ENCODE measurements at regions not wholly inside any gene's neighbourhood (a gene's known extent, or its start where the extent isn't known, plus 50 kb on each side); places are given as distances from the start of the nearest gene placed in this dataset.
"Not testable (repeated sequence)": the region's sequence is repeated elsewhere in the genome, so short reads cannot be mapped to it uniquely, and the experiment has no call there.

GRCh38 chr12:92408072-92408900 lies 262.6 kb upstream of the BTG1 start (continued):
- TF ChIP-seq REST (IDR thresholded peaks at IDR 0.05; ENCODE audit: low read depth, low read length) (no peak), CHD2 (IDR thresholded peaks at IDR 0.05; ENCODE audit: low read length, partially characterized antibody) (no peak), CTCF (IDR thresholded peaks at IDR 0.05) (peak; percentile 61), SIN3A (IDR thresholded peaks at IDR 0.05; ENCODE audit: borderline replicate concordance, low read depth, low read length) (no peak), RCOR1 (IDR thresholded peaks at IDR 0.05; ENCODE audit: low read length) (no peak), ELF1 (IDR thresholded peaks at IDR 0.05) (no peak)

GRCh38 chr12:92406404-92407070 lies 260.9 kb upstream of the BTG1 start:
- H3F3A ChIP-seq (replicated peaks; ENCODE audit: insufficient read depth); H3K79me2 ChIP-seq (ENCODE audit: insufficient read depth); H3K9me2 ChIP-seq; H3K4me2 ChIP-seq; H3K27ac ChIP-seq (ENCODE audit: low read depth in 2 of 2, low read length in 1 of 2); H3K4me1 ChIP-seq (ENCODE audit: control insufficient read depth in 1 of 2, insufficient read depth in 2 of 2, low read depth in 1 of 2, low read length in 1 of 2); H3K36me3 ChIP-seq (replicated peaks in 1 of 2; ENCODE audit: control insufficient read depth in 1 of 2, insufficient read depth in 2 of 2, low read length in 1 of 2); H4K20me1 ChIP-seq (ENCODE audit: insufficient read depth); DNase-seq; H3K9me3 ChIP-seq; POLR2A ChIA-PET; H3K27me3 ChIP-seq (ENCODE audit: insufficient read depth); H2AFZ ChIP-seq (ENCODE audit: low read depth); H3K4me3 ChIP-seq (ENCODE audit: low read depth in 2 of 2, low read length in 1 of 2); H3K9ac ChIP-seq: not testable (repeated sequence)
- WGBS (ENCODE audit: low lambda C conversion rate) = 79% methylated on average over 14 of the region's 40 CpGs
- CTCF ChIA-PET = interaction anchor here (1.1 to 1.2 kb wide), 2 partner anchors 249 to 1024 kb away, joined by 3 to 5 read pairs; no protein-coding TSS in a partner anchor

GRCh38 chr12:92405801-92406251 lies 260.2 kb upstream of the BTG1 start:
- H3K36me3 ChIP-seq (replicated peaks in 1 of 2; ENCODE audit: control insufficient read depth in 1 of 2, insufficient read depth in 2 of 2, low read length in 1 of 2); H3K27me3 ChIP-seq (ENCODE audit: insufficient read depth); H3K9me2 ChIP-seq; H3K9ac ChIP-seq; H3F3A ChIP-seq (replicated peaks; ENCODE audit: insufficient read depth); H3K9me3 ChIP-seq; H4K20me1 ChIP-seq (ENCODE audit: insufficient read depth); H2AFZ ChIP-seq (ENCODE audit: low read depth); H3K4me1 ChIP-seq (ENCODE audit: control insufficient read depth in 1 of 2, insufficient read depth in 2 of 2, low read depth in 1 of 2, low read length in 1 of 2); H3K79me2 ChIP-seq (ENCODE audit: insufficient read depth); H3K4me3 ChIP-seq (ENCODE audit: low read depth in 2 of 2, low read length in 1 of 2); POLR2A ChIA-PET; DNase-seq; H3K4me2 ChIP-seq; H3K27ac ChIP-seq (ENCODE audit: low read depth in 2 of 2, low read length in 1 of 2): not testable (repeated sequence)
- WGBS (ENCODE audit: low lambda C conversion rate) = 96% methylated on average over 6 of the region's 16 CpGs
- CTCF ChIA-PET = interaction anchor here (1.1 kb wide), 1 partner anchor 1024 kb away, joined by 3 read pairs; no protein-coding TSS in a partner anchor
